ENCODE measurements at regions not wholly inside any gene's neighbourhood (a gene's known extent, or its start where the extent isn't known, plus 50 kb on each side); places are given as distances from the start of the nearest gene placed in this dataset.

GRCh38 chr14:56860441-56860840 lies 50.2 kb upstream of the OTX2 start:
- no peak for TF ChIP-seq CTCF (IDR thresholded peaks at IDR 0.05; ENCODE audit: extremely low read depth in 1 of 2, insufficient read depth in 1 of 2, low read depth in 1 of 2, low read length in 2 of 2)
- no peak for TF ChIP-seq POLR2A (IDR thresholded peaks at IDR 0.05; ENCODE audit: low read depth, low read length)
